ENCODE measurements at regions not wholly inside any gene's neighbourhood (a gene's known extent, or its start where the extent isn't known, plus 50 kb on each side); places are given as distances from the start of the nearest gene placed in this dataset.

GRCh38 chr2:60337142-60337497 is 216.3 kb downstream of the BCL11A start:
- intact Hi-C loops (cut with DNase I; ENCODE audit: low total_unique reads), result no loop called here
- TF ChIP-seq CTCF (IDR thresholded peaks at IDR 0.05), result no peak
- TF ChIP-seq POLR2A (IDR thresholded peaks at IDR 0.05), result no peak
- TF ChIP-seq EP300 (IDR thresholded peaks at IDR 0.05; ENCODE audit: low read depth), result no peak
- TF ChIP-seq POLR2AphosphoS5 (IDR thresholded peaks at IDR 0.05), result no peak
- no peak for DNase-seq

GRCh38 chr2:60336442-60337141 is 216.9 kb downstream of the BCL11A start:
- no peaks in the 10 kb centered on the region for H3K4me1 ChIP-seq
- H3K4me3 ChIP-seq, result no peak overlapping the region
- DNase-seq, result no peak
- TF ChIP-seq POLR2AphosphoS5 (IDR thresholded peaks at IDR 0.05), result no peak
- in situ Hi-C loops (cut with MboI; ENCODE audit: low pct_ligation_motif_present in 1 of 4, low pct_unique_long_range_greater_than_20kb in 1 of 4, low sequenced_read_pairs in 3 of 4) (no loop called here), intact Hi-C loops (cut with DNase I; ENCODE audit: low total_unique reads) (no loop called here)
- no peaks in the 10 kb centered on the region for H3K9me3 ChIP-seq
- no peaks in the 10 kb centered on the region for H3K27me3 ChIP-seq
- no peaks in the 10 kb centered on the region for H3K36me3 ChIP-seq
- no peak overlapping the region for H3K27ac ChIP-seq
- WGBS, 2 donors (ENCODE audit: low coverage in 1 of 2), result 66 to 69% methylated on average over 2 to 5 of the region's 5 CpGs

More at GRCh38 chr2:60337142-60337497, 216.3 kb downstream of the BCL11A start:
- Histone ChIP-seq H3K27me3 (no peaks in the 10 kb centered on the region), H3K4me1 (no peaks in the 10 kb centered on the region), H3K27ac (no peak overlapping the region), H3K4me3 (no peak overlapping the region), H3K9me3 (no peaks in the 10 kb centered on the region), H3K36me3 (no peaks in the 10 kb centered on the region)
- in situ Hi-C loops (cut with MboI; ENCODE audit: low pct_ligation_motif_present in 1 of 4, low pct_unique_long_range_greater_than_20kb in 1 of 4, low sequenced_read_pairs in 3 of 4), result no loop called here
- 85% methylated on average over 4 of the region's 4 CpGs; no CpG with 5 or more reads in 1 of the 2 donors for WGBS, 2 donors (ENCODE audit: low coverage in 1 of 2)

DNA sequence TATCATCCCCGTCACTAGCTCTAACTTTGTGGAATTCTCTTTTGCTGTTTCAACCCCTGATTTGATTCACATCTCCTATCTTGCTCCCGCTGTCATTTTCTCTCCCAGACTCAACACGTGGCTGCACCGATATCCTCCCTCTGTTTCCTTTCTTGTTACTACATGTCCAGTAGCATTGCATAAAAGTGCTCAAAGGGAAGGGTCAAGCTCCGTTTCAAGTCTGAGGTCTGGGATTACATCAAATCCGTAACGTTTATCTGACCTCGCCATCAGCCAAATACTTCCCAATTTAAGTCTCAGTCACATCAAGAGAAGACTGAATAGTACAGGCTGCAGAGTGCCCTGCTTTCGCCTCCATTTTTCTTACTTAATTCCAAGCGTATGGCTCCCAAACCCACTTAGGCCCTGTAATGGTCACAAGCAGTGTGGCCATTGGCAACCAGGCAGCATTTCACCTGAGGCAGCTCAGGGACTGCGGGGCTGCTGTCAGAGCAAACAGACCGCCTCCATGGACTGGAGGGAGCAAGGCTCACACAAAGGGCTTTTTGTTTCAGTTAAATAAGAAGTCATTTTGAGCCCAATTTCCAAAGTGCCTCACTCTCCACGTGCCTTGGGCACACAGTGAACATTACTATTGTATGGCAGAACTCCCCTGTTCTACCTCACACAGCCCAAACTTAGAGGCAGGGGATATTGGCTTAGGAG is 217.8 kb downstream of the BCL11A start:
- DNase-seq, result no peak
- Histone ChIP-seq H3K36me3 (no peaks in the 10 kb centered on the region), H3K27ac (no peak overlapping the region), H3K9me3 (no peaks in the 10 kb centered on the region), H3K27me3 (no peaks in the 10 kb centered on the region), H3K4me3 (no peak overlapping the region), H3K4me1 (no peaks in the 10 kb centered on the region)
- in situ Hi-C loops (cut with MboI; ENCODE audit: low pct_ligation_motif_present in 1 of 4, low pct_unique_long_range_greater_than_20kb in 1 of 4, low sequenced_read_pairs in 3 of 4) (no loop called here), intact Hi-C loops (cut with DNase I; ENCODE audit: low total_unique reads) (no loop called here)
- TF ChIP-seq CTCF (IDR thresholded peaks at IDR 0.05) (no peak), POLR2A (IDR thresholded peaks at IDR 0.05) (no peak), EP300 (IDR thresholded peaks at IDR 0.05; ENCODE audit: low read depth) (no peak), POLR2AphosphoS5 (IDR thresholded peaks at IDR 0.05) (no peak)
- 72 to 74% methylated on average over 10 to 13 of the region's 13 CpGs for WGBS, 2 donors (ENCODE audit: low coverage in 1 of 2)

GRCh38 chr2:60334610-60335009 is 218.8 kb downstream of the BCL11A start:
- intact Hi-C loops (cut with DNase I; ENCODE audit: low total_unique reads), result no loop called here
- Histone ChIP-seq H3K27me3 (no peaks in the 10 kb centered on the region), H3K9me3 (no peaks in the 10 kb centered on the region), H3K27ac (no peak overlapping the region), H3K4me1 (no peaks in the 10 kb centered on the region), H3K4me3 (no peak overlapping the region), H3K36me3 (no peaks in the 10 kb centered on the region)
- no peak for TF ChIP-seq POLR2A (IDR thresholded peaks at IDR 0.05)
- no peak for TF ChIP-seq POLR2AphosphoS5 (IDR thresholded peaks at IDR 0.05)
- no peak for TF ChIP-seq EP300 (IDR thresholded peaks at IDR 0.05; ENCODE audit: low read depth)
- no peak for TF ChIP-seq CTCF (IDR thresholded peaks at IDR 0.05)
- 91% methylated on average over 4 of the region's 4 CpGs; no CpG with 5 or more reads in 1 of the 2 donors for WGBS, 2 donors (ENCODE audit: low coverage in 1 of 2)
- no peak for DNase-seq
- in situ Hi-C loops (cut with MboI; ENCODE audit: low pct_ligation_motif_present in 1 of 4, low pct_unique_long_range_greater_than_20kb in 1 of 4, low sequenced_read_pairs in 3 of 4), result no loop called here

All from transverse colon (tissue), 4 donors.